GM23248 (cell line): ENCODE measurements at regions not wholly inside any gene's neighbourhood (a gene's known extent, or its start where the extent isn't known, plus 50 kb on each side); places are given as distances from the start of the nearest gene placed in this dataset.

Experiments
- DNase-seq: peaks from one replicate; pipeline ENCODE4 v3.0.0-alpha.2; 2015
- H2AFZ ChIP-seq: fragments of 200-600 bp; sonication (generic); 2 replicates; pipeline ENCODE4 v1.6.1; 2016; ENCODE audit warnings: antibody characterized with exemption
- H3F3A ChIP-seq: fragments of 200-600 bp; sonication (generic); 2 replicates; pipeline ENCODE4 v1.6.1; 2016; ENCODE audit warnings: mild to moderate bottlenecking, antibody characterized with exemption, mixed run types; ENCODE audit not compliant: insufficient read depth
- H3K27ac ChIP-seq: fragments of 200-600 bp; sonication (generic); 2 replicates; pipeline ENCODE4 v1.5.1; 2016; ENCODE audit warnings: mild to moderate bottlenecking
- H3K27me3 ChIP-seq: fragments of 200-600 bp; sonication (generic); replicated peaks from 2 replicates; pipeline ENCODE4 v1.6.1; 2016; ENCODE audit warnings: mild to moderate bottlenecking; ENCODE audit not compliant: insufficient read depth
- H3K36me3 ChIP-seq: fragments of 200-600 bp; sonication (generic); 2 replicates; pipeline ENCODE4 v1.6.1; 2016; ENCODE audit warnings: low read depth, mild to moderate bottlenecking
- H3K4me1 ChIP-seq: fragments of 200-600 bp; sonication (generic); 2 replicates; pipeline ENCODE4 v1.6.1; 2016; ENCODE audit warnings: mild to moderate bottlenecking; ENCODE audit not compliant: insufficient read depth
- H3K4me2 ChIP-seq: fragments of 200-600 bp; sonication (generic); one replicate; pipeline ENCODE4 v1.6.1; 2016; ENCODE audit warnings: mild to moderate bottlenecking; ENCODE audit not compliant: unreplicated experiment
- H3K4me3 ChIP-seq: fragments of 200-600 bp; sonication (generic); 2 replicates; pipeline ENCODE4 v1.5.1; 2016; ENCODE audit warnings: mild to moderate bottlenecking
- H3K79me2 ChIP-seq: fragments of 200-600 bp; sonication (generic); 2 replicates; pipeline ENCODE4 v1.6.1; 2016; ENCODE audit warnings: mild to moderate bottlenecking; ENCODE audit not compliant: insufficient read depth
- H3K9ac ChIP-seq: fragments of 200-600 bp; sonication (generic); 2 replicates; pipeline ENCODE4 v1.6.1; 2016; ENCODE audit warnings: mild to moderate bottlenecking
- H3K9me2 ChIP-seq: fragments of 200-600 bp; sonication (generic); 2 replicates; pipeline ENCODE4 v1.6.1; 2016; ENCODE audit warnings: mixed run types, mild to moderate bottlenecking, moderate library complexity; ENCODE audit not compliant: insufficient read depth
- H3K9me3 ChIP-seq: fragments of 200-600 bp; sonication (generic); one replicate; pipeline ENCODE4 v1.6.1; 2017; ENCODE audit warnings: low read depth
- H4K20me1 ChIP-seq: fragments of 200-600 bp; sonication (generic); 2 replicates; pipeline ENCODE4 v1.6.0; 2016; ENCODE audit not compliant: insufficient read depth
- EZH2 ChIP-seq: fragments of 200-600 bp; sonication (generic); IDR thresholded peaks from 2 replicates; pipeline ENCODE4 v1.6.1; 2018; ENCODE audit warnings: antibody characterized with exemption, mild to moderate bottlenecking; ENCODE audit not compliant: insufficient read depth, poor library complexity, severe bottlenecking
- EZH2phosphoT487 ChIP-seq: fragments of 200-600 bp; sonication (generic); IDR thresholded peaks from 2 replicates; pipeline ENCODE4 v1.6.1; 2018; ENCODE audit warnings: antibody characterized with exemption, moderate library complexity, mild to moderate bottlenecking, low read depth; ENCODE audit not compliant: insufficient read depth
- WGBS, 2 experiments: methylation state at CpG; one replicate each; pipeline ENCODE4 v1.1.6; 2015 to 2017; ENCODE audit warnings: low lambda C conversion rate in 2 of 2, low coverage in 1 of 2; ENCODE audit errors: missing lambda C conversion rate in 2 of 2; 5-methylcytosine and 5-hydroxymethylcytosine counted together
- in situ Hi-C: fragments of 300-500 bp; cut with MboI; formaldehyde crosslinking; loops from 2 replicates; pipeline ENCODE4 v1.15.0; 2020

DNA sequence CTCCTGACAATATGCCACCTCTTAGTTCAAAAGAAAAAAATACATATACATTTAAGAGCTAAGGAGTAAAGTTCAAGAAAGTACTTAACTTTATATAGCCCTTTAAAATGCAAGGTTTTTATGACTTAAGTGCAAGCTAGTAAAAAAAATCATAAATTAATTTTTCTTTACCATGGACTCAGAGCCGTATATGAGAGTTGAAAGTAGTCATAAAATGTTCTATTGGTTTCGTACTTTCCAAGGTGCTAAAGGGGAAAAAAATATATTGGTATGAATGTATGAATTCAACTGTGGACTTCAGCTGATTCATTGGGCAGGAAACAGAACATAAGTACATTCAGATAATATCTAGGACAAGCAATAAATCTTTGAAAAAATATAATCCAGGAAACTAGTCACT lies 869.8 kb upstream of the AGA start:
- H3K27me3 ChIP-seq = no peaks in the 10 kb centered on the region
- no peaks in the 10 kb centered on the region for H3K9me2 ChIP-seq
- in situ Hi-C loops = no loop called here
- no peak for TF ChIP-seq EZH2
- no peak for TF ChIP-seq EZH2phosphoT487
- no peak overlapping the region for H3K9ac ChIP-seq
- no peaks in the 10 kb centered on the region for H3F3A ChIP-seq
- H3K27ac ChIP-seq = no peak overlapping the region
- H3K36me3 ChIP-seq = no peaks in the 10 kb centered on the region
- DNase-seq = no peak
- H2AFZ ChIP-seq = no peak overlapping the region
- no peaks in the 10 kb centered on the region for H3K4me1 ChIP-seq
- H3K4me3 ChIP-seq = no peak overlapping the region
- 12 to 20% methylated on average over 2 of the region's 2 CpGs for WGBS, 2 experiments
- H3K9me3 ChIP-seq = no peaks in the 10 kb centered on the region
- no peaks in the 10 kb centered on the region for H3K79me2 ChIP-seq
- H3K4me2 ChIP-seq = no peak overlapping the region
- no peaks in the 10 kb centered on the region for H4K20me1 ChIP-seq

DNA sequence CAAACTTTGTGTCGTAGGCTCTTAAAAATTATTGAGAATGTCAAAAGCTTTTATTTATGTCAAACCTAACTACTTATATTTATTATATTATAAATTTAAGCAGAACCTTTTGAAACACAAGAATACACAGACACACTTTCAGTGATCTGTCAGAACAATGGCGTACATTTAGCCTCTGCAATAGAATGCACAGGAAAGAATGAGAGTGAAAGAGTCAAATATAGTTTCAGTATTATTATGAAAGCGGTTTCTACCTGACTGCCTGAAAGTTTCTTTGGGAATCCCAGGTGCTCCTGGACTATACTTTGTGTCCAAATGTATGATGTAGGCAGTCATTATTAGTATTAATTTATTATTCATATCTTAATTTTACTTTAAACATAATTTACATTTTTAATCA lies 872.0 kb upstream of the AGA start:
- no peak overlapping the region for H3K4me2 ChIP-seq
- DNase-seq = no peak
- H3K36me3 ChIP-seq = no peaks in the 10 kb centered on the region
- H3K27me3 ChIP-seq = no peaks in the 10 kb centered on the region
- in situ Hi-C loops = no loop called here
- no peak overlapping the region for H3K4me3 ChIP-seq
- no peak for TF ChIP-seq EZH2phosphoT487
- TF ChIP-seq EZH2 = no peak
- H3F3A ChIP-seq = no peaks in the 10 kb centered on the region
- H3K27ac ChIP-seq = no peak overlapping the region
- H3K9me3 ChIP-seq = no peaks in the 10 kb centered on the region
- no peak overlapping the region for H2AFZ ChIP-seq
- WGBS, 2 experiments = 8 to 18% methylated on average over 3 of the region's 3 CpGs
- no peaks in the 10 kb centered on the region for H3K4me1 ChIP-seq
- H3K79me2 ChIP-seq = no peaks in the 10 kb centered on the region
- no peaks in the 10 kb centered on the region for H4K20me1 ChIP-seq
- no peak overlapping the region for H3K9ac ChIP-seq
- no peaks in the 10 kb centered on the region for H3K9me2 ChIP-seq

DNA sequence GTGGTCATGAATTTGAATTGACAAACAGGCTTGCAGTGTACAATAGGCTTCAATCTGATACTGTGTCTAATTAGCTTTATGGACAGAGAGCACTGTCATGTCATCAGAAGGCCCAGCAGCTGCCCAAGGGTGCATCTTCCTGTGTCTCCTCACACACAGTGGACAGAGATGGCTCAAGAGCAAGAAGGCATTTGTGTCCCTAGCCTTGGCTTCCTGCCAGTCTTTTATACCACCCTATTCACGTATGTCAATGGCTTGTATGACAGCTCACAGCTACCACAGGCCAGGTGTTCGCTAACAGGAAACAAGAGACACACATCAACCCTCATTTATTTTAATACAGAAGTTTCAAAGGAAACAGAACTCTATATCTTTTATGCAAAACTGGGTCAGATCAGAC lies 874.0 kb upstream of the AGA start:
- no peak overlapping the region for H3K9ac ChIP-seq
- WGBS, 2 experiments = 0 to 3% methylated on average over 2 of the region's 2 CpGs
- no peaks in the 10 kb centered on the region for H4K20me1 ChIP-seq
- no peaks in the 10 kb centered on the region for H3K4me1 ChIP-seq
- in situ Hi-C loops = no loop called here
- H3K79me2 ChIP-seq = no peaks in the 10 kb centered on the region
- no peak for TF ChIP-seq EZH2
- TF ChIP-seq EZH2phosphoT487 = no peak
- no peak overlapping the region for H3K27ac ChIP-seq
- H3F3A ChIP-seq = no peaks in the 10 kb centered on the region
- no peaks in the 10 kb centered on the region for H3K27me3 ChIP-seq
- H3K9me2 ChIP-seq = no peaks in the 10 kb centered on the region
- no peak overlapping the region for H2AFZ ChIP-seq
- H3K36me3 ChIP-seq = no peaks in the 10 kb centered on the region
- H3K4me2 ChIP-seq = no peak overlapping the region
- DNase-seq = no peak
- no peak overlapping the region for H3K4me3 ChIP-seq
- no peaks in the 10 kb centered on the region for H3K9me3 ChIP-seq

DNA sequence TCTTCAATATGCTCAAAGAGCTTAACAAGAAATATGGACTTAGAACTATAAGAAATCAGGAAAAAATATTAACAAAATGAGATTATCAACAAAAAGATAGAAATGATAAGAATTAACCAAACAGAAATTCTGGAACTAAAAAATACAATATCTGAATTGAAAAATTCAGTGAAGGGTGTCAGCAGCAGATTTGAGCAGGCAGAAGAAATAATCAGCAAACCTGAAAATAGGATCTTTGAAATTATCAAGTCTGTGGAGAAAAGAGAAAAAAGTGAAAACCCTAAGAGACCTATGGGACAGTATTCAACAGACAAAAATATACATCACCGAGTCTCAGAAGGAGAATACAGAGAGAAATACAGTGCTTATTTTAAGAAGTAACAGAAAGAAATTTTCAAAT lies 877.8 kb upstream of the AGA start:
- H3K79me2 ChIP-seq = no peaks in the 10 kb centered on the region
- no peaks in the 10 kb centered on the region for H4K20me1 ChIP-seq
- H3K9ac ChIP-seq = no peak overlapping the region
- no peaks in the 10 kb centered on the region for H3K4me1 ChIP-seq
- H3K27ac ChIP-seq = no peak overlapping the region
- H3K36me3 ChIP-seq = no peaks in the 10 kb centered on the region
- TF ChIP-seq EZH2phosphoT487 = no peak
- no peak for TF ChIP-seq EZH2
- WGBS, 2 experiments = 14 to 32% methylated on average over 1 of the region's 1 CpG
- DNase-seq = no peak
- no peak overlapping the region for H2AFZ ChIP-seq
- in situ Hi-C loops = no loop called here
- no peaks in the 10 kb centered on the region for H3F3A ChIP-seq
- no peaks in the 10 kb centered on the region for H3K9me2 ChIP-seq
- H3K4me2 ChIP-seq = no peak overlapping the region
- no peaks in the 10 kb centered on the region for H3K27me3 ChIP-seq
- H3K4me3 ChIP-seq = no peak overlapping the region
- H3K9me3 ChIP-seq = no peaks in the 10 kb centered on the region

DNA sequence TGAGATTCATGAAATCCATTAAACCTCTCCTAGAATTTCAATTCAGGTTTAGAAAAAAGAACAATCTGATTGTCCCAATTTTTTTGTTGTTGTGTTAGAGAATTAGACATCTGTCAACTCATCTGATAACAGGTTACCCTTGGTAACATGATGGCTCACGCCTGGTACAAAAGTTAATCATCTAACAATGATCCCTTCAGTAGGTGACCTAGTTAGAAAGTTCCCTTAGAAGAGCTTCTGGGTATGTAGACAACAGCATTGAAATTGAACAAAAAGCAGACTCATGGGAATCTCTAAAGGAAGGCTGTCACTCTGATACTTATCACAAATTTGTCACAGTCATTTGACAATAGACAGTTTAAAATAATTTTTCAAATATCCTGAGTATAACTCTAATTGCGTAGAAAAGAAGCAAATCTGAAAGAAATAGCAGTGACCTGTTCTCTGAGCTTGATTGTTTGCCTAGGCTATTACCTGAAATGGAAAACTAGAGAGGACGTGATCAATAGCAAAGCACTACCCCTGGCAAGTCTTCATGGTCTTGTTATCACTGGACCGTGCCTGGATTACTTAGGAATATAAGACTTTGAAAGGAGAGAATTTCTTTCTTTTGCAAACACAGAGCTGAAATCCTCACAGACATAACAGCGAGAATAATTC lies 880.4 kb upstream of the AGA start:
- no peak for DNase-seq
- H3K27ac ChIP-seq = no peak overlapping the region
- no peaks in the 10 kb centered on the region for H3K79me2 ChIP-seq
- H3K4me2 ChIP-seq = no peak overlapping the region
- no peaks in the 10 kb centered on the region for H3K27me3 ChIP-seq
- in situ Hi-C loops = no loop called here
- TF ChIP-seq EZH2phosphoT487 = no peak
- TF ChIP-seq EZH2 = no peak
- H3F3A ChIP-seq = no peaks in the 10 kb centered on the region
- no peaks in the 10 kb centered on the region for H4K20me1 ChIP-seq
- H3K4me1 ChIP-seq = no peaks in the 10 kb centered on the region
- 12 to 16% methylated on average over 5 of the region's 5 CpGs for WGBS, 2 experiments
- no peaks in the 10 kb centered on the region for H3K9me3 ChIP-seq
- H3K9me2 ChIP-seq = no peaks in the 10 kb centered on the region
- no peaks in the 10 kb centered on the region for H3K36me3 ChIP-seq
- H2AFZ ChIP-seq = no peak overlapping the region
- no peak overlapping the region for H3K9ac ChIP-seq
- H3K4me3 ChIP-seq = no peak overlapping the region
